Natural killer cell (primary cell): ENCODE measurements at regions not wholly inside any gene's neighbourhood (a gene's known extent, or its start where the extent isn't known, plus 50 kb on each side); places are given as distances from the start of the nearest gene placed in this dataset.

ENCODE experiments used
- ATAC-seq, 3 donors: fragments of 150-1000 bp in 2 of 3; fragments of 200-7000 bp in 1 of 3; cut with Tn5 transposase; 1 replicate in 1 of 3; 2 replicates in 2 of 3; pipeline ENCODE4 v1.10.0; 2021; ENCODE audit warnings: mild to moderate bottlenecking in 2 of 3, moderate library complexity in 2 of 3
- DNase-seq, 2 donors: peaks; one replicate each; pipeline versions ENCODE4 v3.0.0 to v3.0.0-alpha.2; 2013 to 2021; ENCODE audit warnings: mixed read lengths in 1 of 2
- H3K27ac ChIP-seq: one replicate; pipeline ENCODE4 v1.5.1; 2013; ENCODE audit warnings: mild to moderate bottlenecking, low read length
- H3K27me3 ChIP-seq: one replicate; pipeline ENCODE4 v1.6.1; 2013; ENCODE audit warnings: low read length; ENCODE audit not compliant: control insufficient read depth, insufficient read depth
- H3K36me3 ChIP-seq: one replicate; pipeline ENCODE4 v1.6.1; 2013; ENCODE audit warnings: low read length; ENCODE audit not compliant: control insufficient read depth, insufficient read depth
- H3K4me1 ChIP-seq: one replicate; pipeline ENCODE4 v1.6.1; 2013; ENCODE audit warnings: low read length; ENCODE audit not compliant: control insufficient read depth, insufficient read depth
- H3K4me3 ChIP-seq: one replicate; pipeline ENCODE4 v1.5.1; 2013; ENCODE audit warnings: low read length
- H3K9me3 ChIP-seq: one replicate; pipeline ENCODE4 v1.6.1; 2013; ENCODE audit warnings: low read length; ENCODE audit not compliant: control insufficient read depth, insufficient read depth
- H3K27ac Mint-ChIP-seq, 2 donors: one replicate each; pipeline ENCODE4 v1.8.0; 2022; ENCODE audit warnings: mild to moderate bottlenecking in 2 of 2, mixed read lengths in 2 of 2, moderate library complexity in 1 of 2
- H3K27me3 Mint-ChIP-seq, 2 donors: one replicate each; pipeline ENCODE4 v1.8.0; 2022; ENCODE audit warnings: low read depth in 2 of 2, mixed read lengths in 2 of 2
- H3K36me3 Mint-ChIP-seq: one replicate; pipeline ENCODE4 v1.8.0; 2022; ENCODE audit warnings: mixed read lengths
- H3K4me1 Mint-ChIP-seq, 2 donors: one replicate each; pipeline ENCODE4 v1.8.0; 2022; ENCODE audit warnings: mixed read lengths in 2 of 2
- H3K4me3 Mint-ChIP-seq: one replicate; pipeline ENCODE4 v1.8.0; 2022; ENCODE audit warnings: mild to moderate bottlenecking, moderate library complexity, mixed read lengths
- H3K9me3 Mint-ChIP-seq, 2 donors: one replicate each; pipeline ENCODE4 v1.8.0; 2022; ENCODE audit warnings: mixed read lengths in 2 of 2
- WGBS: methylation state at CpG from one replicate; pipeline ENCODE4 v1.1.7; 2013; ENCODE audit warnings: missing lambda C conversion rate; ENCODE audit not compliant: insufficient coverage; 5-methylcytosine and 5-hydroxymethylcytosine counted together
- intact Hi-C: fragments of 100-400 bp; cut with micrococcal nuclease; formaldehyde crosslinking; loops from one replicate; pipeline ENCODE4 v1.14.2; 2022
- TF ChIP-seq, protein P1 (sequence below): fragments of 200-600 bp; IDR thresholded peaks from one replicate; pipeline ENCODE4 v1.8.0; 2022; ENCODE audit warnings: antibody characterized with exemption

DNA sequence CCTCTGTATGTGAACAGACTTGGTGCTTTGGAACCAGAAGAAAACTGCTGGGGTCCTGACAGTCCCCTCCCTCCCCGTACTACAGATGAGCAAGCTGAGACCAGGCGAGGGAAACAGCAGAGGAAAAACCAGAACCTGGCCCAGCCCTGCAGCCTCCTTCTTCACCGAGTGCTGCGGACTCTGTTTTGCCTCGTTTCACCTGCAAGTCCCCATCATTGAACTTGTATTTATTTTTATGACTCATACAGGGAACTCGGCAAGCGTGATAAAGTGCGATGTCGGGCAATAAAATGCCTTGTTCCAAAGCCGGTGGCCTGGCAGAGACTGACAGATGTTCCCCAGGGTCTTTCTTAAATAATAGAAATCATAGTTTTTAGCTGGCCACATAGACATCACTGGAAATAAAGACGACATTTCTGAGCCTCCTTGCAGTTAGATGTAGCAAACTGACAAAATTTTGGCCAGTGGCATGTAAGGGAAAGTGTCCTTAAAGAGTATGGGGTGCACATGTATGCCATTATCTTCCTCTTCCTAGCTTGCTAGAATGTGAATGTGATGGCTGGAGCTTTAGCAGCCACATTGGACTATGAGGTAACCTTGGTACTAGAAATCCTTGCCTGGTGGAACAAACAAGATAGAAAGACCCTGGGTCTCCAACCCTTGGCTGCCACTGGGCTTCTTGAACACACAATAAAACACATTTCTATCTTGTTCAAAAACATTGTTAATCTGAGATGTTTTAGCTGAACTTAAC is 128.6 kb downstream of the IRF8 start:
- peaks cover 6 to 11% of the 10 kb centered on the region in 2 donors for H3K9me3 Mint-ChIP-seq
- H3K4me1 ChIP-seq = no peaks in the 10 kb centered on the region
- no peaks in the 10 kb centered on the region for H3K36me3 ChIP-seq
- WGBS = 89% methylated on average over 11 of the region's 11 CpGs
- ATAC-seq (no peak), DNase-seq (no peak)
- peaks cover 5% of the 10 kb centered on the region for H3K9me3 ChIP-seq
- H3K4me3 ChIP-seq = no peak overlapping the region
- no peaks in the 10 kb centered on the region for H3K36me3 Mint-ChIP-seq
- intact Hi-C loops = no loop called here
- TF ChIP-seq, protein P1, sequence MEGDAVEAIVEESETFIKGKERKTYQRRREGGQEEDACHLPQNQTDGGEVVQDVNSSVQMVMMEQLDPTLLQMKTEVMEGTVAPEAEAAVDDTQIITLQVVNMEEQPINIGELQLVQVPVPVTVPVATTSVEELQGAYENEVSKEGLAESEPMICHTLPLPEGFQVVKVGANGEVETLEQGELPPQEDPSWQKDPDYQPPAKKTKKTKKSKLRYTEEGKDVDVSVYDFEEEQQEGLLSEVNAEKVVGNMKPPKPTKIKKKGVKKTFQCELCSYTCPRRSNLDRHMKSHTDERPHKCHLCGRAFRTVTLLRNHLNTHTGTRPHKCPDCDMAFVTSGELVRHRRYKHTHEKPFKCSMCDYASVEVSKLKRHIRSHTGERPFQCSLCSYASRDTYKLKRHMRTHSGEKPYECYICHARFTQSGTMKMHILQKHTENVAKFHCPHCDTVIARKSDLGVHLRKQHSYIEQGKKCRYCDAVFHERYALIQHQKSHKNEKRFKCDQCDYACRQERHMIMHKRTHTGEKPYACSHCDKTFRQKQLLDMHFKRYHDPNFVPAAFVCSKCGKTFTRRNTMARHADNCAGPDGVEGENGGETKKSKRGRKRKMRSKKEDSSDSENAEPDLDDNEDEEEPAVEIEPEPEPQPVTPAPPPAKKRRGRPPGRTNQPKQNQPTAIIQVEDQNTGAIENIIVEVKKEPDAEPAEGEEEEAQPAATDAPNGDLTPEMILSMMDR = no peak
- peaks cover 14 to 19% of the 10 kb centered on the region in 2 donors for H3K27me3 Mint-ChIP-seq
- H3K27ac Mint-ChIP-seq = no peak overlapping the region
- no peaks in the 10 kb centered on the region for H3K4me1 Mint-ChIP-seq
- no peak overlapping the region for H3K27ac ChIP-seq
- H3K4me3 Mint-ChIP-seq = no peak overlapping the region
- H3K27me3 ChIP-seq = no peaks in the 10 kb centered on the region

DNA sequence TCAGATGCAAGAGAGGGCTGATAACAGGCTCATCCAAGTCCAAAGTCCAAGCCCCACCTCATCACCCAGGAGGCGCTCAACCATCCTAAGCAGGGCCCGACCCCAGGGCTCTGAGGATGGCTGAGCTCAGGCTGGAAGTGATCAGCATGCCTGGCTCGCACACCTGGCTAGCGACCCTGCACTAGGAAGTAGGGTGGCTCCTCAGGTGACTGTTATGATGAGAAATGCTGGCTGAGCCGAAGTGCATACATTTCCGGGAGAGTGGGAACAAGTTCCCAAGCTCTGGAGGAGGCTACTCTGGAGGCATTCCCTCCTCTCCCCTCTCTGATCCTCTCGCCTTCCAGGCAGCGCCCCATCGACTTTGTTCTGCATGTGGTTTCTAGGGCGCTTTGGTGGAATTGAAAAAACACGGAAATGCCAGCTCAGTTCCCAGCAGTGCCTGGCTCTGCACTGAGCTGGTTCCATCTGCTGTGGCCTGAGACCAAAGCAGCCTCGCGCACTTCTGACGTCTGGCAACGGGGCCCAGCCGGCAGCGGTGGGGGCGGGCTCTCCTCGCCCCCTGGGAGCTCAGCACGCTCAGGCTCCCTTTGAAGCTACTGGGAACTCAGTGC is 130.3 kb downstream of the IRF8 start:
- no peaks in the 10 kb centered on the region for H3K4me1 Mint-ChIP-seq
- intact Hi-C loops = no loop called here
- H3K4me1 ChIP-seq = no peaks in the 10 kb centered on the region
- 40% methylated on average over 20 of the region's 20 CpGs for WGBS
- peaks cover 3% of the 10 kb centered on the region for H3K9me3 ChIP-seq
- TF ChIP-seq, protein P1 = no peak
- ATAC-seq (no peak), DNase-seq (no peak)
- H3K36me3 Mint-ChIP-seq = no peaks in the 10 kb centered on the region
- no peak overlapping the region for H3K4me3 Mint-ChIP-seq
- H3K36me3 ChIP-seq = no peaks in the 10 kb centered on the region
- no peak overlapping the region for H3K27ac ChIP-seq
- peaks cover 14 to 26% of the 10 kb centered on the region in 2 donors for H3K27me3 Mint-ChIP-seq
- no peak overlapping the region for H3K27ac Mint-ChIP-seq
- H3K27me3 ChIP-seq = no peaks in the 10 kb centered on the region
- peaks cover 5% of the 10 kb centered on the region in 2 donors for H3K9me3 Mint-ChIP-seq
- H3K4me3 ChIP-seq = no peak overlapping the region

DNA sequence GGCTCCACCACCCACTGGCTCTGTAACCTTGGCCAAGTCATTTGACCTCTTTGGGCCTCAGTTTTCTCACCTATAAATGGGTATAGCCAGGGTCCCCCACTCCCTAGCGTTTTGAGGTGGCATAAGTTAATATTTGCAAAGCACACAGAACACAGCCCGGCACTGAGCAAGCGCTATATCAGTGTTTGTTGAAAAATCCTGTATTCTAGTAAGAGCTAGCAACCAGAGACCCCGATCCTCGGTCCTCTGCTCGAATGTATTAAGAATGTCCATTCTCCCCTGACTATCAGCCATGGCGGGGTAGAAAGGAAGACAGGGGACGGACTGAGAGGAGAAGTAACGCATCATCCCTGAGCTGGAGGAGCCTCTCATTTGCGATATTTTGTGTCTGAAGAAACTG is 131.2 kb downstream of the IRF8 start:
- Histone ChIP-seq H3K4me3 (no peak overlapping the region), H3K9me3 (no peaks in the 10 kb centered on the region), H3K36me3 (no peaks in the 10 kb centered on the region), H3K27ac (no peak overlapping the region), H3K27me3 (no peaks in the 10 kb centered on the region), H3K4me1 (no peaks in the 10 kb centered on the region)
- WGBS = 91% methylated on average over 10 of the region's 10 CpGs
- Mint-ChIP-seq H3K27me3 (peaks cover 14 to 27% of the 10 kb centered on the region in 2 donors), H3K9me3 (peaks cover 3% of the 10 kb centered on the region in 2 donors), H3K36me3 (no peaks in the 10 kb centered on the region), H3K27ac (no peak overlapping the region), H3K4me3 (no peak overlapping the region), H3K4me1 (no peaks in the 10 kb centered on the region)
- no peak for DNase-seq
- TF ChIP-seq, protein P1 = no peak
- intact Hi-C loops = no loop called here
- no peak for ATAC-seq
